Body of pancreas (tissue), 4 donors: ENCODE measurements at regions not wholly inside any gene's neighbourhood (a gene's known extent, or its start where the extent isn't known, plus 50 kb on each side); places are given as distances from the start of the nearest gene placed in this dataset.

Experiments
- POLR2A ChIP-seq, 3 donors: fragments of 450-650 bp; IDR thresholded peaks; one replicate each; pipeline ENCODE4 v1.6.1; 2016; ENCODE audit warnings: antibody characterized with exemption in 3 of 3, mild to moderate bottlenecking in 2 of 3
- TF ChIP-seq, protein P1 (sequence below), 7 experiments: fragments of 450-650 bp in 4 of 7; fragments of 200-600 bp in 3 of 7; sonication (generic) in 3 of 7; IDR thresholded peaks; one replicate each; pipeline ENCODE4 v1.5.1; 2016 to 2019; ENCODE audit warnings: antibody characterized with exemption in 7 of 7

DNA sequence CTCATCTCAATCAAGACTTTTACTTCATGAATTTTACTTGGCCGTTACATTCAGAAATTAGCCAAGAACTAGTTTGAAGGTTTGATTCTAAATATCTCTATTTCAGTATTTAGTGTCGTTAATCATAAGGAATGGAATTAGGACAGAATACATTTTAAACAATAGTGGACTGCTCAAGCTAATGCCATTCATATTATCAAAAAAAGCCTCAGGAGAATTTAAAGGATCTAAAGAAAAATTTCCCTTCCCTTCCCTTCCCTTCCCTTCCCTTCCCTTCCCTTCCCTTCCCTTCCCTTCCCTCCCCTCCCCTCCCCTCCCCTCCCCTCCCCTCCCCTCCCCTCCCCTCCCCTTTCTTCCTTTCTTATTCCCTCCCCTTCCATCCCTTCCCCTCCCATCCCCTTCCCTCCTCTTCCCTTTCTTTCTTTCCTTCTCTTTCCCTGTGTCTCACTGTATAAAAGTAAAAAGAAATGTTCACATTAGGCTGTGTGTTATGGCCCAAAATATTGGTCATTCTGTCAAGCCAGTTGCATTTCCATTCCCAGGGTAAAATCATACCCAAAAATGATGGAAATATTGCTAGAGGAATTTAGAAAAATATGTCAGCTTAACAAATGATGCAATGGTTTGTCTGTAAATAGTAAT lies 717.8 kb downstream of the LUZP2 start:
- TF ChIP-seq, protein P1, sequence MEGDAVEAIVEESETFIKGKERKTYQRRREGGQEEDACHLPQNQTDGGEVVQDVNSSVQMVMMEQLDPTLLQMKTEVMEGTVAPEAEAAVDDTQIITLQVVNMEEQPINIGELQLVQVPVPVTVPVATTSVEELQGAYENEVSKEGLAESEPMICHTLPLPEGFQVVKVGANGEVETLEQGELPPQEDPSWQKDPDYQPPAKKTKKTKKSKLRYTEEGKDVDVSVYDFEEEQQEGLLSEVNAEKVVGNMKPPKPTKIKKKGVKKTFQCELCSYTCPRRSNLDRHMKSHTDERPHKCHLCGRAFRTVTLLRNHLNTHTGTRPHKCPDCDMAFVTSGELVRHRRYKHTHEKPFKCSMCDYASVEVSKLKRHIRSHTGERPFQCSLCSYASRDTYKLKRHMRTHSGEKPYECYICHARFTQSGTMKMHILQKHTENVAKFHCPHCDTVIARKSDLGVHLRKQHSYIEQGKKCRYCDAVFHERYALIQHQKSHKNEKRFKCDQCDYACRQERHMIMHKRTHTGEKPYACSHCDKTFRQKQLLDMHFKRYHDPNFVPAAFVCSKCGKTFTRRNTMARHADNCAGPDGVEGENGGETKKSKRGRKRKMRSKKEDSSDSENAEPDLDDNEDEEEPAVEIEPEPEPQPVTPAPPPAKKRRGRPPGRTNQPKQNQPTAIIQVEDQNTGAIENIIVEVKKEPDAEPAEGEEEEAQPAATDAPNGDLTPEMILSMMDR (IDR thresholded peaks at IDR 0.05), result no peak
- no peak for TF ChIP-seq POLR2A (IDR thresholded peaks at IDR 0.05)
